Neural progenitor cell (in vitro differentiated cells): ENCODE measurements at regions not wholly inside any gene's neighbourhood (a gene's known extent, or its start where the extent isn't known, plus 50 kb on each side); places are given as distances from the start of the nearest gene placed in this dataset.

Experiments used
- EZH2 ChIP-seq: fragments of 200-600 bp; sonication (generic); IDR thresholded peaks from 2 replicates; pipeline ENCODE4 v1.6.1; 2017; ENCODE audit warnings: antibody characterized with exemption, mild to moderate bottlenecking, moderate library complexity
- TF ChIP-seq, protein P1 (sequence below): fragments of 200-600 bp; sonication (generic); IDR thresholded peaks from 2 replicates; pipeline ENCODE4 v1.5.1; 2017; ENCODE audit warnings: antibody characterized with exemption, mild to moderate bottlenecking

DNA sequence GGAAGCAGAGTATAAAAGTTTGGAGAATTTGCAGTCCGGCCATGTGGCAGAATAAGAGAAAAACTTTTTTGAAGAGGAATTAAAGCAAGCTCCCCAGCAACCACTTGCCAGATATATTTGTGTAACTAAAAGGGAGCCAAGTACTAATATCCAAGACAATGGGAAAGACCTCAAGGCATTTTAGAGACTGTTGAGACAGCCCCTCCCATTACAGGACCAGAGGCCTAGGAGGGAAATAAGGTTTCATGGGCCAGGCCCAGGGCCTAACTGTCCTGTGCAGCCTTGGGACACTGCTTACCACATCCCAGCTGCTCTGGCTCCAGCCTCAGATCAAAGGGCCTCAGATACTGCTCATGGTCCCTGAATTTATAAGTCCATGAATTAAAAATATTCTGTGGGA lies 659.4 kb downstream of the PCDH19 start:
- no peak for TF ChIP-seq EZH2
- TF ChIP-seq, protein P1, sequence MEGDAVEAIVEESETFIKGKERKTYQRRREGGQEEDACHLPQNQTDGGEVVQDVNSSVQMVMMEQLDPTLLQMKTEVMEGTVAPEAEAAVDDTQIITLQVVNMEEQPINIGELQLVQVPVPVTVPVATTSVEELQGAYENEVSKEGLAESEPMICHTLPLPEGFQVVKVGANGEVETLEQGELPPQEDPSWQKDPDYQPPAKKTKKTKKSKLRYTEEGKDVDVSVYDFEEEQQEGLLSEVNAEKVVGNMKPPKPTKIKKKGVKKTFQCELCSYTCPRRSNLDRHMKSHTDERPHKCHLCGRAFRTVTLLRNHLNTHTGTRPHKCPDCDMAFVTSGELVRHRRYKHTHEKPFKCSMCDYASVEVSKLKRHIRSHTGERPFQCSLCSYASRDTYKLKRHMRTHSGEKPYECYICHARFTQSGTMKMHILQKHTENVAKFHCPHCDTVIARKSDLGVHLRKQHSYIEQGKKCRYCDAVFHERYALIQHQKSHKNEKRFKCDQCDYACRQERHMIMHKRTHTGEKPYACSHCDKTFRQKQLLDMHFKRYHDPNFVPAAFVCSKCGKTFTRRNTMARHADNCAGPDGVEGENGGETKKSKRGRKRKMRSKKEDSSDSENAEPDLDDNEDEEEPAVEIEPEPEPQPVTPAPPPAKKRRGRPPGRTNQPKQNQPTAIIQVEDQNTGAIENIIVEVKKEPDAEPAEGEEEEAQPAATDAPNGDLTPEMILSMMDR = no peak
